GM23338 (cell line): ENCODE measurements at regions not wholly inside any gene's neighbourhood (a gene's known extent, or its start where the extent isn't known, plus 50 kb on each side); places are given as distances from the start of the nearest gene placed in this dataset.

ENCODE experiments used
- CREB1 ChIP-seq: fragments of 250-450 bp; sonication (Bioruptor Pico); IDR thresholded peaks from 2 replicates; pipeline ENCODE4 v1.5.0; 2020; ENCODE audit warnings: low read depth, mild to moderate bottlenecking, moderate library complexity
- EZH2 ChIP-seq: fragments of 200-600 bp; sonication (generic); IDR thresholded peaks from one replicate; pipeline ENCODE4 v1.8.0; 2017; ENCODE audit warnings: antibody characterized with exemption, mild to moderate bottlenecking, low read depth; ENCODE audit not compliant: unreplicated experiment
- EZH2phosphoT487 ChIP-seq: fragments of 200-600 bp; sonication (generic); IDR thresholded peaks from one replicate; pipeline ENCODE4 v1.8.1; 2018; ENCODE audit warnings: antibody characterized with exemption; ENCODE audit not compliant: unreplicated experiment
- JUNB ChIP-seq: IDR thresholded peaks from one replicate; pipeline ENCODE4 v1.6.1; 2016; ENCODE audit warnings: antibody characterized with exemption; ENCODE audit not compliant: unreplicated experiment
- NANOG ChIP-seq: IDR thresholded peaks from 2 replicates; pipeline ENCODE4 v1.6.1; 2016; ENCODE audit warnings: antibody characterized with exemption, borderline replicate concordance
- POLR2AphosphoS5 ChIP-seq: IDR thresholded peaks from 2 replicates; pipeline ENCODE4 v1.6.1; 2016; ENCODE audit warnings: antibody characterized with exemption, low read depth
- REST ChIP-seq: IDR thresholded peaks from one replicate; pipeline ENCODE4 v1.6.1; 2018; ENCODE audit warnings: antibody characterized with exemption; ENCODE audit not compliant: unreplicated experiment
- STAT1 ChIP-seq: IDR thresholded peaks from one replicate; pipeline ENCODE4 v1.6.1; 2016; ENCODE audit warnings: antibody characterized with exemption; ENCODE audit not compliant: unreplicated experiment
- ZNF114 ChIP-seq: fragments of 250-450 bp; sonication (Bioruptor Pico); IDR thresholded peaks from 2 replicates; pipeline ENCODE4 v1.5.0; 2020; ENCODE audit warnings: mild to moderate bottlenecking, moderate library complexity
- ZNF331 ChIP-seq: fragments of 250-450 bp; sonication (Bioruptor Pico); IDR thresholded peaks from 2 replicates; pipeline ENCODE4 v1.5.0; 2020; ENCODE audit warnings: low read depth, mild to moderate bottlenecking, moderate library complexity
- TF ChIP-seq, protein P1 (sequence below), 2 experiments: fragments of 200-600 bp in 1 of 2; sonication (generic) in 1 of 2; conservative IDR thresholded peaks; 2 replicates each; pipeline versions ENCODE4 v1.5.1 to v1.6.1; 2016 to 2017; ENCODE audit warnings: antibody characterized with exemption in 2 of 2, low read depth in 2 of 2, mild to moderate bottlenecking in 2 of 2, moderate library complexity in 1 of 2
- TF ChIP-seq, protein P2 (sequence below): IDR thresholded peaks from 2 replicates; pipeline ENCODE4 v1.6.1; 2016; ENCODE audit warnings: antibody characterized with exemption

DNA sequence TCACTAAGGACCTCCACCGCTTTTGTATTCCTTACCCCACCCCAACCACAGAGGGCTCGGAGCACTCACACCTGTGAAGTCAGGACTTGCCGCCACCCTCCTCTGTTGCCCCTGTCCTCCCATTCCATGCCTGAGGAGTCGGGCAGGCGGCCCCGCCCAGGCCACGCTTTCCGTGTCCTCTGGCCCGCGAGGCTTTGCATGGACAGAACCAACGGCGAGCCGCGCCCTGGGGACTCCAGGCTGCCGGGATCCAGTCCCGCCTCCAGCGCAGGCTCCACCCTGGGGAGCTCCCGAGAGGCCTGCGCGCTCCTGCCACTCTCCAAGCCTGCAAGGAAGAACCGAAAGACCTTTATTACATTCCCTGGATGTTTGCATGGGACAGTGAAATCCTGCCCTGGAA lies 366.4 kb upstream of the POM121L12 start:
- TF ChIP-seq, protein P1, sequence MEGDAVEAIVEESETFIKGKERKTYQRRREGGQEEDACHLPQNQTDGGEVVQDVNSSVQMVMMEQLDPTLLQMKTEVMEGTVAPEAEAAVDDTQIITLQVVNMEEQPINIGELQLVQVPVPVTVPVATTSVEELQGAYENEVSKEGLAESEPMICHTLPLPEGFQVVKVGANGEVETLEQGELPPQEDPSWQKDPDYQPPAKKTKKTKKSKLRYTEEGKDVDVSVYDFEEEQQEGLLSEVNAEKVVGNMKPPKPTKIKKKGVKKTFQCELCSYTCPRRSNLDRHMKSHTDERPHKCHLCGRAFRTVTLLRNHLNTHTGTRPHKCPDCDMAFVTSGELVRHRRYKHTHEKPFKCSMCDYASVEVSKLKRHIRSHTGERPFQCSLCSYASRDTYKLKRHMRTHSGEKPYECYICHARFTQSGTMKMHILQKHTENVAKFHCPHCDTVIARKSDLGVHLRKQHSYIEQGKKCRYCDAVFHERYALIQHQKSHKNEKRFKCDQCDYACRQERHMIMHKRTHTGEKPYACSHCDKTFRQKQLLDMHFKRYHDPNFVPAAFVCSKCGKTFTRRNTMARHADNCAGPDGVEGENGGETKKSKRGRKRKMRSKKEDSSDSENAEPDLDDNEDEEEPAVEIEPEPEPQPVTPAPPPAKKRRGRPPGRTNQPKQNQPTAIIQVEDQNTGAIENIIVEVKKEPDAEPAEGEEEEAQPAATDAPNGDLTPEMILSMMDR (conservative IDR thresholded peaks at IDR 0.05; ENCODE audit: low read depth in 2 of 2) = no peak
- TF ChIP-seq POLR2AphosphoS5 = no peak
- TF ChIP-seq EZH2 = no peak
- TF ChIP-seq REST = no peak
- no peak for TF ChIP-seq CREB1 (CRISPR knock-in tag)
- TF ChIP-seq JUNB = no peak
- TF ChIP-seq EZH2phosphoT487 = no peak
- TF ChIP-seq, protein P2, sequence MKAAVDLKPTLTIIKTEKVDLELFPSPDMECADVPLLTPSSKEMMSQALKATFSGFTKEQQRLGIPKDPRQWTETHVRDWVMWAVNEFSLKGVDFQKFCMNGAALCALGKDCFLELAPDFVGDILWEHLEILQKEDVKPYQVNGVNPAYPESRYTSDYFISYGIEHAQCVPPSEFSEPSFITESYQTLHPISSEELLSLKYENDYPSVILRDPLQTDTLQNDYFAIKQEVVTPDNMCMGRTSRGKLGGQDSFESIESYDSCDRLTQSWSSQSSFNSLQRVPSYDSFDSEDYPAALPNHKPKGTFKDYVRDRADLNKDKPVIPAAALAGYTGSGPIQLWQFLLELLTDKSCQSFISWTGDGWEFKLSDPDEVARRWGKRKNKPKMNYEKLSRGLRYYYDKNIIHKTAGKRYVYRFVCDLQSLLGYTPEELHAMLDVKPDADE = no peak
- TF ChIP-seq STAT1 = no peak
- no peak for TF ChIP-seq ZNF114 (CRISPR knock-in tag)
- TF ChIP-seq NANOG = no peak
- no peak for TF ChIP-seq ZNF331
